GM19463 (cell line): ENCODE measurements at regions not wholly inside any gene's neighbourhood (a gene's known extent, or its start where the extent isn't known, plus 50 kb on each side); places are given as distances from the start of the nearest gene placed in this dataset.

Experiments used
- ATAC-seq: cut with Tn5 transposase; IDR thresholded peaks from one replicate; pipeline ENCODE4 v1.9.1; 2021; ENCODE audit warnings: mild to moderate bottlenecking, moderate library complexity; ENCODE audit not compliant: unreplicated experiment

GRCh38 chr5:143730112-143730801 lies 81.7 kb upstream of the HMHB1 start:
- no peak for ATAC-seq

- ATAC-seq = no peak
Measured at GRCh38 chr5:143729334-143729946, 82.5 kb upstream of the HMHB1 start.

- no peak for ATAC-seq
Measured at GRCh38 chr5:143723159-143723558, 88.8 kb upstream of the HMHB1 start.

- no peak for ATAC-seq
Measured at GRCh38 chr5:143721925-143722324, 90.0 kb upstream of the HMHB1 start.

DNA sequence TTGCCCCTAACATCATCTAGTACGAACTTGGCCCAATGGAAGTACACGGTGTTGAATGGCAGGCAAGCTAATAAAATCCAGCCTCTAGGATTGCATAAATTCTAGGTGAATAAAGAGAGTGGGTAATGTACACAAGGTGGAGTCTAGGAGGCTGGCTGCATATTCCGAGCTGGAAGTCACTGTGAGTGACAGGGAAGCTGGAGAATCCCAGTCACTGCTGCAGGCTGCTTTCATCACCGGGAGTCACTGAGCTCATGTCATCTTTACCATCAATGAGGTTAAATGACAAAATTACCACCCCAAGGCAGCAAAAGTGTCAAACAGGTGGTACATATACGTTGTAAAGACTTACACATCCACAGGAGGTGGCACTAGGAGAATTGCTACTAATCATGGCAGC lies 91.3 kb upstream of the HMHB1 start:
- ATAC-seq = no peak

- ATAC-seq = no peak
Measured at GRCh38 chr5:143717400-143717799, 94.6 kb upstream of the HMHB1 start.

- ATAC-seq = no peak
Measured at GRCh38 chr5:143716881-143717280, 95.1 kb upstream of the HMHB1 start.

GRCh38 chr5:143715616-143716015 lies 96.3 kb upstream of the HMHB1 start:
- no peak for ATAC-seq

DNA sequence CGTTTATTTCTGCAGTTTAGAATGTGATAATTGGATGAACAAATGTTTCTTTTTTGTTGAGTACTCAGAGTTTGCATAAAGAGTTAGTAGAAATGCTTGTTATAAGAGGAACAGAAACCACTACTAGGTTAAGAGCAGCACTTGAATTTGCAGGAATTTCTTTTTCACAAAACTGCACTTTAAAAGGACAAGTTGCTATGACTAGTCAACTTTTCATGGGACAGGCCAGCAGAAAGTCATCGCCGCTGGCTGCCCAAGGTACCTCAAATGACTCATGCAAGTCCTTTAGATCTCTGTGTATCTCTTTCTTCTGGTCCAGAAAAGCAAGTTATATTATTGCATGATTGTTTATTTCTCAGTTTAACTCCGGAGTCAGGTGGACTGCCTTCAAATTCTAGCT lies 97.3 kb upstream of the HMHB1 start:
- ATAC-seq = peak; percentile 83

DNA sequence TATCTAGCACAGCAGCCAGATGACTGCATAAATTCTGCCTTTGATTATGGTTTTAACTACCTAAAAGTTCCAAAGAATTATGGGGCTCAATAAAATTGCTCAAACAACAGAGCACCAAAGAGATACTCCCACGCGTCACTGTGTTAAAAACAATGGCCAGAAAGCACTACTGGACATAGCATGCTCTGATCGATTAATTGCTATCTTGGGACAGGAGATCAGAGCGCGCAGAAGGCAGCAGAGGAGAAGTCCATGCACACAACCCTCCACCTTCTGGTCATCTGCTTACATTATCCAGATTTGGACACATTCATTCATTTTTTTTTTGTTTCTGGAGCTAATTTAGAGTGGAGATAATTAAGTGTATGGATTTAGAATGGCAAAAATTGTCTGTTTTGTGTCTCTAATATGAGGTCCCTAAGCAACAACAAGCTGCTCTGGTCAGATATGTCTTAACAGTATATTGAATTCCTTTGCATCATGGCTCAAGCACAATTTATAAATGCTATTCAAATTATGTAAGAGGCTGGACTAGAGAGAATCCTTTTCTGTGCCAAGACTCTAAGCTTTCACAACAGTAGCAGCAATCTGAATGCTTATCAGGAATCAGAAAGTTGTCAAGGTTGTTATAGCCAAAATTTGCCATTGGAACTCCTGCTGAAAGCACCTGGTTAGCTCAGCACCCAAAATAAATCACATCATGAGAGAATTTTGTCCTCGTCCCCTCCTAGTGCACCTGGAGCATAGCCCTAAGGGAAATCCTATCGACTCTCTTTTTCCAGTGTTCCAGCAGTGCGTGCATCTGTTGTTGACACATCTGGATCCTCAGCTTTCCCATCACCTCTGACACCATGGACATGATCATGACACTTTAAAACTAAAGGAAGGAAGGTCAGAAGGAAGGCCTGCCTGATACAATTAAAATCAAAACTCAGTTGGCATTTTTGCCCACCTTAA lies 98.6 kb upstream of the HMHB1 start:
- ATAC-seq = no peak

DNA sequence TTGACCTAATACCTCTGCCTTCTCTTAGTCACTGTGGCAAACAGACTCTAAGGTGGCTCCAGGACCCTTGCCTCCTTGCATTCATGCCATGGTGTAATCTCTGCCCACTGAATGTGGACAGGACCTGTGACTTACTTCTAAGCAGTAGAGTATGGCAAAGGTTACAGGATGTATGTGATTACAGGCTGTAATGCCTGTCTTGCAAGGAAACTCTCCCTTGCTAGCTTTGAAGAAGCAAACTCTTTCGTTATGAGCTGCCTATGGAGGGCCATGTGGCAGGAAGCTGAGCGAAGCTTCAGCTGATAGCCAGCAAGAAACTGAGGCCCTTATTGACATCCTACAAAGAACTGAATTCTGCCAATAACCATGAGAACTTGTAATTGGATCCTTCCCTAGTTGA lies 103.3 kb upstream of the HMHB1 start:
- ATAC-seq = no peak

DNA sequence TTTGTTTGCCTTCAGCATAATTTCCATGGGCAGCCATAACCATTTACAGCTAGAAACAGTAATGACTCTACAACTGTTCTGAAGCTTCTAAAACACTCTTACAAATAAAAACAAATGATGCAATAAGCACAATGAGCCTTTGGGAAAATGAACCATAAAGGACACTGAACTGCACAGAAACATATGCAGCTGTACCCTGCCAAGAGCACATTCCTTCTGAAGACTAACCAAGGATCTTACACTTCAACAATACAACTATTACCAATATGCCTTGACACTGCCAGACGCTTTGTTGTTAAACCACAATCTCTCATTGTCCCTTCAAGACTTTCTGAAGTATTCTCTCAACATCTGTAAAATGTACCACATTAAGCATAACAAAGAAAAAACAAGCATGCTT lies 104.2 kb upstream of the HMHB1 start:
- no peak for ATAC-seq

DNA sequence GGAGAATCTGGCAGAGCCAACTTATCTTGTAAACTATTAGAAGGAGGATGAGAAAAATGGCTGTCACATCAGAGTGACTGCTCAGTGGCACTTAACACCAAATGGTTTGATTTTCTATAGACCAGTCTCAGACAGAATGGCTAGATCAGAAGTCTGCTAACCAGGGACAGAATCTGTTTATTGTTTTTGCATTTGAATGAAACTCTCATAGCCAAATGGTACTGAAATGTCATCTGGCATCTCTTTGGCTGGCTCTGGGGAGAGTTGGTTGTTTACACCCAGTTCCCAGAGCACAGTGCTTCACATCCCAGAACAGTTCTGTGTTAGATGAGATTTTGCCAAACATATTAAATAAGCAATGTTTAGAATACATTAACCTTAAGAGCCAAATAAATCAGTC lies 106.6 kb upstream of the HMHB1 start:
- ATAC-seq = no peak

DNA sequence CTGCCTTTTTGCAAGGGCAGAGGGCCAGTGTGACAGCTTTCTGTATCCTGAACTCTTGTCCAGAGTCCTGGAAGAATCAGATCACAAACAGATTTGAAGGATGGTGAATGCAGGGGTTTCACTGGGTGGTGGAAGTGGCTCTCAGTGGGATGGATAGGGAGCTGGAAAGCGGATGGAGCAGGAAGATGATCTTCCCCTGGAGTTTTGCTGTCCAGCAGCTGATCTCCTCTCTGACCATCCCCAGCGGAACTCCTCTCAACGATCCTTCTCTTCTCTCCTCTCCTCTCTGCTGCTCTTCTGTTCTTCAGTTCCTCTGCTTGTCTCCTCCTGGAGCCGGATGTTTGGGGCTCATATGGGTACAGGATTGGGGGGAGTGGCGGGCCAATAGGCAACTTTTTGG lies 108.3 kb upstream of the HMHB1 start:
- no peak for ATAC-seq

DNA sequence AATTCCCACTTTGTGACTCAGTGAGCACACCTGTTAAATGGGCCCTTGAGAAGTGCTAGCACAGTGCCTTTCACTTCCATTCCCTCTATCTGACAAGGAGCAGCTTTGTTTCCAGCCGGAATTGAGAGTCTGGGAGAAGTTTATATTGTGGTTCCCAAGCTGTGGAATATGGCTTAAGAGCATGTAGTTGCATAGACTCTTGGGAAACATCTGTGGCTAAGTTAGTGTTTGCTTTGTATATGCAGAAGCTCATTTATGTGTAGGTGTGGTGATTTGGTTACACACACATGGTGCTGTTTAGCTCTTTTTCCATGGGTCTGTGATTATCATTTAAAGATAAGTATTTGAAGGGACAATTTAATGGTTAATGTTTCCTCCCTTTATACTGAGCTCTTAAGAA lies 110.5 kb upstream of the HMHB1 start:
- ATAC-seq = no peak

DNA sequence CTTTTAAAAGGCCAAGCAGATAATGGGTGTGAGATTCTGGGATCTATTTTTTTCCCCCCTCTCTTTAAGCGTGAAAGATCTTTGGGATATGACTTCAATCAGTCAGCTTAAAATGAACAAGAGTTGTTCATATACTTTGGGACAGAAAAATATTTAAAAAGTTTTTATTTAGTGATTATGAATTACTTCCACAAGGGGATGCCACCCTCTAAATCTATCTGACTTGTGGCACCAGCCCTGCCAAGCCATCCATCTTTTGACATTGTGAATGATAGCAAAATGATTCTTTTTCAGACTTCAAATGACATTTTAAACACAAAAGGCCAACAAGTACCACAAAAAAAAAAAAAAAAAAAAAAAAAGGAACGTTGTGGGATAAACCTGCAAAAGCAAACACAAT lies 111.0 kb upstream of the HMHB1 start:
- ATAC-seq = no peak

- ATAC-seq = no peak
Measured at GRCh38 chr5:143699121-143699520, 112.8 kb upstream of the HMHB1 start.

DNA sequence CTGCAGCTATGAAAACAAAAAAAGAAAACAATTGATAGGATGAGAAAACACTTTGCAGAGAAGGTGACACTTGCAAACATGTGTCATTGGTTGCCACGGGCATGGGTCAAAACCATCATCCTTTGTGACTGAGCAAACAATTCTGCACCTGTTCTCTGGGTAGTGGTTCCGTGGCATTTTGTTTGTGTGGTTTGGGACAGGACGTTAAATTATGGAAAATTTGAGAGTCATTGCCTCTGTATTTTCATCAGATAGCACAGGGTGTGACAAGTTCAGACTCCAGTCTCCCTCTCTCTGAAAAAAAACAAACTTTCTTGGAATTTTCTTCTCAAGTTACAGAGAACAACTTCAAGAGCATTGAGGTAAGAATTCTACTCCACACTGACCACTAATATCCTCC lies 113.4 kb upstream of the HMHB1 start:
- no peak for ATAC-seq

DNA sequence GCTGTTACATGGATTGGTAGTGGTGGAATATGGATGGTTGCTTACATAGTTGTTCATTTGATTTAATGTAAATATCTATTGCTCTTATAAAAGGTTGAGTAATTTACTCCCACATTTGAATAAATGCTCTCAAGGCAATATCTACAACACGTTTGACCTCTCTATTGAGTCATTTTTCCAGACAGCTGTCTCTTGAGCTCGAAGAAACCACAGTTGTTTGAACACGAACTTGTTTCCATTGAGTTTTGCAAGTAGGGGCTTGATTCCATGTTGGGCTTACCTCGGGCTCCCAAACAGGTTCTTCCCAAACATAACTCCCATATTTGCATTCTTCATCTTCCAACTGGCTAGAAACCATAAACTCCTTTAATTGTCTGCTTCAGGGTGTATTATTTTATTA lies 115.0 kb upstream of the HMHB1 start:
- no peak for ATAC-seq

GRCh38 chr5:143695941-143696340 lies 116.0 kb upstream of the HMHB1 start:
- ATAC-seq = no peak

DNA sequence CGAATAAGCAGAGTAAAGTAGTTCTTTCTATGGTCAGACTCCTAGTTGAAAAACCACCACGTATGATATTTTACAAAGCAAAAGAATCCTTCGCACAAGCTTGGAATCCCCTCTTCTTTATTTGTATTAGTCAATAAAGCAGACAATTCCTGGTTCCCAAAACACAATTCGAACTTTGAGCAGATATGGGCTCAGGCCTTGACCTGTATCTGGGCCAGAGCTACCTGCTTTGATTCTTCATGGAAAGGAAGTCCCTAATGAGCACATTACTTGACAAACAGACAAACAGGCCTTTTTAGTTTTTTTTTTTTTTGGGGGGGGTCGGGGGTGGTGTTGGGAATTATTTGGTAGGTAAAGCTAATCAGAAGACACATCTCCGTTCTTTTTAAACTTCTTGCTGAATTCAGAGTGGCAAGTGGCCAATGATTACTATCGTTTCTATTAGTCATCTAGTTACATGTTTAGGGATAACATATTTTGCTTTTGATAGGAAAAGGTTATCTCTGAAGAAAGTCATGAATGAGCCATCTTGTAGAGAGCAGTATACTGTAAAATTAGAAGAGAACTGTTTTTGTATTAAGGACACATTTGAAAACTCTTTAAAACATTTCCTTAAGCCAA lies 116.6 kb upstream of the HMHB1 start:
- ATAC-seq = no peak
